MM.1S (cell line): ENCODE measurements at regions not wholly inside any gene's neighbourhood (a gene's known extent, or its start where the extent isn't known, plus 50 kb on each side); places are given as distances from the start of the nearest gene placed in this dataset.

Source experiments
- CTCF ChIP-seq: fragments of 300-600 bp; sonication (generic); IDR thresholded peaks from 2 replicates; pipeline ENCODE4 v1.5.1; 2016; ENCODE audit warnings: antibody characterized with exemption, low read length, mixed read lengths
- EZH2 ChIP-seq: fragments of 300-600 bp; sonication (generic); optimal IDR thresholded peaks from 2 replicates; pipeline ENCODE3; 2017; ENCODE audit warnings: low read depth, mild to moderate bottlenecking, antibody characterized with exemption, low read length, mixed read lengths
- EZH2phosphoT487 ChIP-seq: fragments of 300-600 bp; sonication (generic); IDR thresholded peaks from 2 replicates; pipeline ENCODE4 v1.6.1; 2018; ENCODE audit warnings: antibody characterized with exemption, low read length

- TF ChIP-seq CTCF (no peak), EZH2 (no peak), EZH2phosphoT487 (no peak)
Observed at GRCh38 chr12:124692443-124692842, 125.0 kb upstream of the NCOR2 start.
